GM12878 (cell line): ENCODE measurements at regions not wholly inside any gene's neighbourhood (a gene's known extent, or its start where the extent isn't known, plus 50 kb on each side); places are given as distances from the start of the nearest gene placed in this dataset.

ENCODE experiments used
- ATAC-seq: fragments of 200-7000 bp; cut with Tn5 transposase; 3 replicates; pipeline ENCODE4 v1.9.1; 2020; ENCODE audit warnings: mild to moderate bottlenecking, moderate library complexity
- BruUV-seq: library from RNA; stranded (reverse); fragments of 400-500 nt; replicated peaks from 2 replicates; lab custom pipeline; 2021; lab: Mats Ljungman, UMichigan
- CTCF ChIA-PET: fragments of 300-600 bp; sonication (Branson Sonifier 250); formaldehyde crosslinking; extraction: SDS; loops from one replicate; lab custom pipeline; 2021; ENCODE audit warnings: inconsistent platforms; lab: Yijun Ruan, JAX
- POLR2A ChIA-PET: fragments of 350-600 bp; formaldehyde crosslinking; extraction: SDS; loops from one replicate; lab custom pipeline; 2021; ENCODE audit warnings: inconsistent platforms; lab: Charles Lee
- RAD21 ChIA-PET: fragments of 300-600 bp; sonication (Branson Sonifier 250); formaldehyde crosslinking; loops from one replicate; lab custom pipeline; 2023; ENCODE audit warnings: antibody characterized with exemption; ENCODE audit not compliant: unreplicated experiment; lab: Charles Lee
- SMC1A ChIA-PET: fragments of 300-600 bp; sonication (Branson Sonifier 250); formaldehyde crosslinking; loops from one replicate; lab custom pipeline; 2023; ENCODE audit not compliant: unreplicated experiment, uncharacterized antibody; lab: Charles Lee
- DNase-seq: peaks from one replicate; pipeline ENCODE4 v3.0.0-alpha.2; 2011; ENCODE audit warnings: low read depth, low spot score
- FAIRE-seq: peaks from 3 replicates; lab custom pipeline; 2011; peaks lifted over from hg19 to GRCh38; lab: Jason Lieb, UNC
- H2AFZ ChIP-seq: 2 replicates; pipeline ENCODE4 v1.6.0; 2011; ENCODE audit warnings: low read depth, low read length, control low read depth; ENCODE audit not compliant: control insufficient read depth
- H3K27ac ChIP-seq: 2 replicates; pipeline ENCODE4 v1.5.1; 2011; ENCODE audit warnings: control low read depth; ENCODE audit not compliant: control insufficient read depth, insufficient read depth
- H3K27me3 ChIP-seq, 2 experiments: replicated peaks in 1 of 2; 2 replicates each; pipeline versions ENCODE4 v1.6.0 to v1.6.1; 2011; ENCODE audit warnings: low read length in 1 of 2; ENCODE audit not compliant: control insufficient read depth in 2 of 2, insufficient read depth in 2 of 2
- H3K36me3 ChIP-seq, 2 experiments: 2 replicates each; pipeline ENCODE4 v1.5.1; 2011; ENCODE audit warnings: low read length in 1 of 2; ENCODE audit not compliant: control insufficient read depth in 2 of 2, insufficient read depth in 2 of 2
- H3K4me1 ChIP-seq: 2 replicates; pipeline ENCODE4 v1.6.1; 2011; ENCODE audit warnings: mild to moderate bottlenecking, low read length, moderate library complexity, mixed read lengths; ENCODE audit not compliant: control insufficient read depth, insufficient read depth
- H3K4me2 ChIP-seq: 2 replicates; pipeline ENCODE4 v1.6.0; 2011; ENCODE audit warnings: control low read depth; ENCODE audit not compliant: control insufficient read depth, insufficient read depth
- H3K4me3 ChIP-seq: fragments of 200-600 bp; sonication (generic); 2 replicates; pipeline ENCODE4 v1.5.1; 2016
- H3K79me2 ChIP-seq: 2 replicates; pipeline ENCODE4 v1.6.0; 2011; ENCODE audit warnings: low read length; ENCODE audit not compliant: control insufficient read depth, insufficient read depth
- H3K9ac ChIP-seq: 2 replicates; pipeline ENCODE4 v1.8.0; 2011; ENCODE audit warnings: low read length, control low read depth, mixed read lengths; ENCODE audit not compliant: control insufficient read depth, insufficient read depth
- H3K9me3 ChIP-seq: replicated peaks from 3 replicates; pipeline ENCODE4 v1.5.1; 2011; ENCODE audit warnings: mild to moderate bottlenecking, low read length; ENCODE audit not compliant: control insufficient read depth, insufficient read depth
- H4K20me1 ChIP-seq: 2 replicates; pipeline ENCODE4 v1.6.0; 2011; ENCODE audit not compliant: control insufficient read depth, insufficient read depth
- BCL11A ChIP-seq: IDR thresholded peaks from 2 replicates; pipeline ENCODE4 v1.6.1; 2011; ENCODE audit warnings: low read depth, low read length
- E2F8 ChIP-seq: fragments of 450-650 bp; IDR thresholded peaks from 2 replicates; pipeline ENCODE4 v1.6.1; 2018; ENCODE audit warnings: mild to moderate bottlenecking, low read depth, moderate library complexity; ENCODE audit not compliant: partially characterized antibody
- FOXM1 ChIP-seq: IDR thresholded peaks from 2 replicates; pipeline ENCODE4 v1.6.1; 2012; ENCODE audit warnings: low read depth, mild to moderate bottlenecking, inconsistent platforms, low read length, moderate library complexity
- HDAC2 ChIP-seq: fragments of 200-600 bp; sonication (generic); IDR thresholded peaks from 2 replicates; pipeline ENCODE4 v1.6.1; 2017
- IRF4 ChIP-seq: IDR thresholded peaks from 2 replicates; pipeline ENCODE4 v1.6.1; 2011; ENCODE audit warnings: low read depth, low read length
- JUNB ChIP-seq: IDR thresholded peaks from 2 replicates; pipeline ENCODE4 v1.6.1; 2016; ENCODE audit warnings: antibody characterized with exemption, mild to moderate bottlenecking
- NFIC ChIP-seq: IDR thresholded peaks from 2 replicates; pipeline ENCODE4 v1.6.1; 2012; ENCODE audit warnings: low read depth, mild to moderate bottlenecking, inconsistent platforms, low read length, moderate library complexity
- NR2C1 ChIP-seq: fragments of 450-650 bp; IDR thresholded peaks from 2 replicates; pipeline ENCODE4 v1.6.1; 2017; ENCODE audit warnings: antibody characterized with exemption, mild to moderate bottlenecking, moderate library complexity
- POLR2AphosphoS2 ChIP-seq: IDR thresholded peaks from 2 replicates; pipeline ENCODE4 v1.6.1; 2011; ENCODE audit warnings: low read depth, mild to moderate bottlenecking, low read length, improper control_type of control experiment, moderate library complexity
- RELA ChIP-seq: fragments of 450-650 bp; IDR thresholded peaks from 2 replicates; pipeline ENCODE4 v1.8.0; 2014; ENCODE audit warnings: borderline replicate concordance; ENCODE audit not compliant: partially characterized antibody
- SIN3A ChIP-seq: IDR thresholded peaks from 2 replicates; pipeline ENCODE4 v1.6.1; 2012; ENCODE audit warnings: low read depth, low read length, improper control_type of control experiment
- SP1 ChIP-seq: IDR thresholded peaks from one replicate; pipeline ENCODE4 v1.6.1; 2011; ENCODE audit warnings: low read depth, low read length
- SRF ChIP-seq, 2 experiments: IDR thresholded peaks; 2 replicates each; pipeline ENCODE4 v1.6.1; 2011; ENCODE audit warnings: low read depth in 2 of 2, low read length in 2 of 2, mild to moderate bottlenecking in 1 of 2, moderate library complexity in 1 of 2
- STAT1 ChIP-seq: fragments of 450-650 bp; conservative IDR thresholded peaks from 2 replicates; pipeline ENCODE4 v1.6.1; 2014; ENCODE audit warnings: antibody characterized with exemption, mild to moderate bottlenecking
- TBL1XR1 ChIP-seq: IDR thresholded peaks from 2 replicates; pipeline ENCODE4 v1.6.1; 2012; ENCODE audit warnings: low read depth, low read length, improper control_type of control experiment
- ZBTB33 ChIP-seq: fragments of 450-650 bp; IDR thresholded peaks from 2 replicates; pipeline ENCODE4 v1.6.1; 2017; ENCODE audit warnings: mild to moderate bottlenecking
- in situ Hi-C: fragments of 300-500 bp; cut with MboI; formaldehyde crosslinking; loops from 9 replicates; pipeline ENCODE4 v1.14.3; 2018; ENCODE audit warnings: mixed read lengths
- intact Hi-C: fragments of 100-400 bp; cut with micrococcal nuclease; formaldehyde crosslinking; loops from one replicate; pipeline ENCODE4 v1.14.2; 2022; ENCODE audit not compliant: unreplicated experiment
- TF ChIP-seq, protein P1 (sequence below): IDR thresholded peaks from 2 replicates; pipeline ENCODE4 v1.6.1; 2012; ENCODE audit warnings: low read depth, low read length, improper control_type of control experiment

DNA sequence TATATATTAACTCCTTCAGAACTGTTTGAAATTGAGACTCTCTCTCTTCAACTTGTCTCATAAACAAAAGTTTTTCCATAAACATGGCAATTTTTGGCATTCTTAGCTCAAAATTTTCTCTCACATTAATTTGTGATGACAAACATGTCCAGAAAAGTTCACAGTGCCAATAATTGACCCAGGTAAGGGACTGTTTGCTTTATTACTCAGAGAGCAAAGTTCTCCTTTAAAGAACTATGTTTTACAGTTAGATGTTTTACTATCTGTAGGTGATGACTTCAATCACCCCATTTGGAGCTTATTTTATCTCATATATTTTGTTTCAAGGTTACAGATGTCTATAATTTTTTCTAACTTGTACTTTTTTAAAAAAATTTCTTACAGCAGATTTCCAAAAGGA lies 855.6 kb downstream of the SLC16A7 start (continued):
- TF ChIP-seq, protein P1, sequence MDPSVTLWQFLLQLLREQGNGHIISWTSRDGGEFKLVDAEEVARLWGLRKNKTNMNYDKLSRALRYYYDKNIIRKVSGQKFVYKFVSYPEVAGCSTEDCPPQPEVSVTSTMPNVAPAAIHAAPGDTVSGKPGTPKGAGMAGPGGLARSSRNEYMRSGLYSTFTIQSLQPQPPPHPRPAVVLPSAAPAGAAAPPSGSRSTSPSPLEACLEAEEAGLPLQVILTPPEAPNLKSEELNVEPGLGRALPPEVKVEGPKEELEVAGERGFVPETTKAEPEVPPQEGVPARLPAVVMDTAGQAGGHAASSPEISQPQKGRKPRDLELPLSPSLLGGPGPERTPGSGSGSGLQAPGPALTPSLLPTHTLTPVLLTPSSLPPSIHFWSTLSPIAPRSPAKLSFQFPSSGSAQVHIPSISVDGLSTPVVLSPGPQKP: no peak
- TF ChIP-seq E2F8 (no peak), SIN3A (no peak), NFIC (no peak), IRF4 (no peak), NR2C1 (no peak), POLR2AphosphoS2 (no peak)

DNA sequence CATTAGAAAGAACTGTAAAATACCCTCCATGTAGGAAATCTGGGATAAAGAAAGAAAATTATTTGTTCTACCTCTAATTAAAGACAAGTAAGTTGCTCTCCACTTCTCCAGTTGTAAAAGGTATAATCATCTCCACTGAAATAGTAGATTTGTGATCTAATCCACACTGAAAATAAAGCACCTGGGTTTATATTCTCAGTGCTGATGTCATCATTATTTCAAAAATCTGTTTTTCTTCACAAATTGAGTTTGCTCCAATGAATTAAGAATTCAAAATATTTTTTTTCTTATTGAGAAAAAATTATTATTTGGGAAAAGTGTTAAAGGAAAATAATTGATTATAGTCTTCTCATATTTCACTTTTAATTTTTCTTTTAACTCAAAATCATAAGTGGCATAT lies 869.2 kb downstream of the SLC16A7 start:
- no peak overlapping the region for H2AFZ ChIP-seq
- BruUV-seq: no TSS peak
- H4K20me1 ChIP-seq: no peaks in the 10 kb centered on the region
- no peak overlapping the region for H3K9ac ChIP-seq
- H3K4me2 ChIP-seq: no peak overlapping the region
- H3K4me3 ChIP-seq: no peak overlapping the region
- ChIA-PET CTCF (no interaction called here), RAD21 (no interaction called here), POLR2A (no interaction called here), SMC1A (no interaction called here)
- no peak for ATAC-seq
- H3K27me3 ChIP-seq: no peaks in the 10 kb centered on the region
- no peaks in the 10 kb centered on the region for H3K4me1 ChIP-seq
- no peak overlapping the region for H3K27ac ChIP-seq
- in situ Hi-C loops (no loop called here), intact Hi-C loops (no loop called here)
- no peaks in the 10 kb centered on the region for H3K36me3 ChIP-seq
- DNase-seq: no peak
- no peaks in the 10 kb centered on the region for H3K79me2 ChIP-seq
- no peaks in the 10 kb centered on the region for H3K9me3 ChIP-seq
- no peak for TF ChIP-seq SRF (IDR thresholded peaks at IDR 0.05; ENCODE audit: low read depth in 2 of 2, low read length in 2 of 2)
- TF ChIP-seq JUNB: no peak
- no peak for TF ChIP-seq FOXM1
- TF ChIP-seq SP1: no peak
- TF ChIP-seq BCL11A: no peak
- TF ChIP-seq E2F8: no peak
- no peak for TF ChIP-seq SIN3A
- no peak for TF ChIP-seq HDAC2
- no peak for TF ChIP-seq STAT1
- no peak for TF ChIP-seq TBL1XR1
- no peak for TF ChIP-seq RELA
- no peak for TF ChIP-seq ZBTB33
- FAIRE-seq: no peak
